NK-92 (cell line): ENCODE measurements at regions not wholly inside any gene's neighbourhood (a gene's known extent, or its start where the extent isn't known, plus 50 kb on each side); places are given as distances from the start of the nearest gene placed in this dataset.
"Not testable (repeated sequence)": the region's sequence is repeated elsewhere in the genome, so short reads cannot be mapped to it uniquely, and the experiment has no call there.

Source experiments
- DNase-seq: peaks from one replicate; lab custom pipeline; 2025; ENCODE audit not compliant: unreplicated experiment; lab: John Stamatoyannopoulos, UW

GRCh38 chr2:16415861-16416260, 249.8 kb downstream of the CYRIA start:
- DNase-seq = not testable (repeated sequence)

GRCh38 chr2:16413947-16414346, 251.7 kb downstream of the CYRIA start:
- no peak for DNase-seq

- DNase-seq = no peak
Observed at GRCh38 chr2:16413285-16413684, 252.3 kb downstream of the CYRIA start.

GRCh38 chr2:16412321-16413030, 253.2 kb downstream of the CYRIA start:
- DNase-seq = no peak

GRCh38 chr2:16411788-16412187, 253.8 kb downstream of the CYRIA start:
- no peak for DNase-seq

GRCh38 chr2:16409849-16410248, 255.8 kb downstream of the CYRIA start:
- DNase-seq = no peak

- DNase-seq = no peak
Observed at GRCh38 chr2:16409006-16409390, 256.6 kb downstream of the CYRIA start.

- no peak for DNase-seq
Observed at GRCh38 chr2:16408331-16409005, 257.2 kb downstream of the CYRIA start.

GRCh38 chr2:16407358-16407757, 258.3 kb downstream of the CYRIA start:
- no peak for DNase-seq

- DNase-seq = no peak
Observed at GRCh38 chr2:16406496-16407289, 258.9 kb downstream of the CYRIA start.

GRCh38 chr2:16405551-16405950, 260.1 kb downstream of the CYRIA start:
- no peak for DNase-seq

GRCh38 chr2:16404551-16405300, 260.9 kb downstream of the CYRIA start:
- no peak for DNase-seq

GRCh38 chr2:16404146-16404545, 261.5 kb downstream of the CYRIA start:
- no peak for DNase-seq

- no peak for DNase-seq
Observed at GRCh38 chr2:16402891-16403290, 262.7 kb downstream of the CYRIA start.

- no peak for DNase-seq
Observed at GRCh38 chr2:16401761-16402300, 263.8 kb downstream of the CYRIA start.

- DNase-seq = no peak
Observed at GRCh38 chr2:16400127-16400623, 265.5 kb downstream of the CYRIA start.

GRCh38 chr2:16398486-16399043, 267.1 kb downstream of the CYRIA start:
- no peak for DNase-seq

- DNase-seq = no peak
Observed at GRCh38 chr2:16397681-16398475, 267.8 kb downstream of the CYRIA start.

- DNase-seq = no peak
Observed at GRCh38 chr2:16396986-16397385, 268.6 kb downstream of the CYRIA start.

GRCh38 chr2:16396171-16396570, 269.5 kb downstream of the CYRIA start:
- DNase-seq = no peak
